B cell (primary cell): ENCODE measurements at regions not wholly inside any gene's neighbourhood (a gene's known extent, or its start where the extent isn't known, plus 50 kb on each side); places are given as distances from the start of the nearest gene placed in this dataset.
"Not testable (repeated sequence)": the region's sequence is repeated elsewhere in the genome, so short reads cannot be mapped to it uniquely, and the experiment has no call there.

ENCODE experiments used
- ATAC-seq: fragments of 200-7000 bp; cut with Tn5 transposase; one replicate; pipeline ENCODE4 v1.10.0; 2021; ENCODE audit warnings: low read depth, mild to moderate bottlenecking, moderate number of reproducible peaks, moderate library complexity
- CTCF ChIA-PET: fragments of 350-600 bp; sonication (Branson Sonifier 250); formaldehyde crosslinking; loops from one replicate; lab custom pipeline; 2021; ENCODE audit warnings: antibody characterized with exemption, inconsistent platforms; lab: Charles Lee
- POLR2A ChIA-PET: fragments of 350-600 bp; sonication (Branson Sonifier 250); formaldehyde crosslinking; loops from one replicate; lab custom pipeline; 2021; ENCODE audit warnings: antibody characterized with exemption; lab: Charles Lee
- DNase-seq: peaks from one replicate; pipeline ENCODE4 v3.0.0; 2013
- H2AFZ ChIP-seq: 2 replicates; pipeline ENCODE4 v1.6.1; 2012; ENCODE audit warnings: mild to moderate bottlenecking, low read depth, low read length; ENCODE audit not compliant: insufficient read depth, poor library complexity, severe bottlenecking
- H3K27ac ChIP-seq, 2 donors: 1 replicate in 1 of 2; 2 replicates in 1 of 2; pipeline ENCODE4 v1.5.1; 2012 to 2013; ENCODE audit warnings: low read length in 2 of 2, mild to moderate bottlenecking in 2 of 2, moderate library complexity in 1 of 2
- H3K27me3 ChIP-seq, 4 experiments: fragments of 200-600 bp in 1 of 4; sonication (generic) in 1 of 4; replicated peaks in 1 of 4; 1 replicate in 2 of 4; 2 replicates in 2 of 4; pipeline versions ENCODE4 v1.6.1 to v1.7.0; 2013 to 2016; ENCODE audit warnings: low read length in 3 of 4, mild to moderate bottlenecking in 2 of 4, mixed read lengths in 1 of 4, moderate library complexity in 1 of 4; ENCODE audit not compliant: insufficient read depth in 4 of 4, control insufficient read depth in 3 of 4; ENCODE audit errors: control extremely low read depth in 1 of 4
- H3K36me3 ChIP-seq, 2 experiments: replicated peaks in 1 of 2; 1 replicate in 1 of 2; 2 replicates in 1 of 2; pipeline versions ENCODE4 v1.6.1 to v1.7.1; 2013; ENCODE audit warnings: low read length in 1 of 2; ENCODE audit not compliant: insufficient read depth in 2 of 2, control insufficient read depth in 1 of 2; ENCODE audit errors: control extremely low read depth in 1 of 2, extremely low read depth in 1 of 2
- H3K4me1 ChIP-seq, 2 donors: fragments of 200-600 bp in 1 of 2; sonication (generic) in 1 of 2; 1 replicate in 1 of 2; 2 replicates in 1 of 2; pipeline versions ENCODE4 v1.5.1 to v1.6.1; 2013 to 2017; ENCODE audit warnings: low read length in 2 of 2; ENCODE audit not compliant: control insufficient read depth in 2 of 2, insufficient read depth in 2 of 2
- H3K4me2 ChIP-seq: replicated peaks from 2 replicates; pipeline ENCODE3; 2012; ENCODE audit warnings: mild to moderate bottlenecking, low read depth, low read length; ENCODE audit not compliant: poor library complexity, severe bottlenecking
- H3K4me3 ChIP-seq, 5 experiments: fragments of 200-600 bp in 1 of 5; sonication (generic) in 1 of 5; 1 replicate in 3 of 5; 2 replicates in 2 of 5; pipeline versions ENCODE4 v1.5.1 to v1.7.0; 2011 to 2016; ENCODE audit warnings: low read length in 4 of 5, mild to moderate bottlenecking in 4 of 5, low read depth in 2 of 5, control low read depth in 1 of 5, moderate library complexity in 1 of 5; ENCODE audit not compliant: insufficient read depth in 1 of 5; ENCODE audit errors: control extremely low read depth in 1 of 5, extremely low read depth in 1 of 5
- H3K79me2 ChIP-seq: fragments of 200-600 bp; sonication (generic); one replicate; pipeline ENCODE4 v1.6.0; 2016; ENCODE audit warnings: low read length; ENCODE audit not compliant: control insufficient read depth, insufficient read depth
- H3K9ac ChIP-seq: fragments of 200-600 bp; sonication (generic); 2 replicates; pipeline ENCODE4 v1.6.1; 2017; ENCODE audit warnings: mild to moderate bottlenecking, low read length, moderate library complexity
- H3K9me3 ChIP-seq, 3 donors: one replicate each; pipeline versions ENCODE4 v1.6.1 to v1.7.1; 2013; ENCODE audit warnings: low read length in 2 of 3; ENCODE audit not compliant: control insufficient read depth in 2 of 3, insufficient read depth in 1 of 3; ENCODE audit errors: control extremely low read depth in 1 of 3
- H4K20me1 ChIP-seq: 2 replicates; pipeline ENCODE4 v1.6.0; 2012; ENCODE audit warnings: mild to moderate bottlenecking, low read length; ENCODE audit not compliant: insufficient read depth, control insufficient read depth, poor library complexity, severe bottlenecking
- H3K27ac Mint-ChIP-seq: one replicate; pipeline ENCODE4 v1.8.0; 2021; ENCODE audit warnings: mixed read lengths
- H3K27me3 Mint-ChIP-seq: one replicate; pipeline ENCODE4 v1.8.0; 2021; ENCODE audit warnings: mixed read lengths
- H3K4me1 Mint-ChIP-seq: one replicate; pipeline ENCODE4 v1.8.0; 2021; ENCODE audit warnings: mixed read lengths
- H3K4me3 Mint-ChIP-seq: one replicate; pipeline ENCODE4 v1.8.0; 2021; ENCODE audit warnings: mixed read lengths
- H3K9me3 Mint-ChIP-seq: one replicate; pipeline ENCODE4 v1.8.0; 2022; ENCODE audit warnings: mixed read lengths; ENCODE audit not compliant: insufficient read depth
- EZH2 ChIP-seq: IDR thresholded peaks from 2 replicates; pipeline ENCODE4 v1.6.1; 2012; ENCODE audit warnings: borderline replicate concordance, low read depth, mild to moderate bottlenecking, moderate library complexity, low read length; ENCODE audit not compliant: insufficient read depth, poor library complexity, severe bottlenecking
- WGBS: methylation state at CpG from one replicate; pipeline ENCODE4 v1.1.5; 2013; ENCODE audit warnings: missing lambda C conversion rate; ENCODE audit not compliant: insufficient coverage; 5-methylcytosine and 5-hydroxymethylcytosine counted together
- intact Hi-C: fragments of 100-400 bp; cut with micrococcal nuclease; formaldehyde crosslinking; loops from one replicate; pipeline ENCODE4 v1.10.0; 2022
- TF ChIP-seq, protein P1 (sequence below): fragments of 200-600 bp; IDR thresholded peaks from one replicate; pipeline ENCODE4 v1.8.0; 2022; ENCODE audit warnings: antibody characterized with exemption, mild to moderate bottlenecking

DNA sequence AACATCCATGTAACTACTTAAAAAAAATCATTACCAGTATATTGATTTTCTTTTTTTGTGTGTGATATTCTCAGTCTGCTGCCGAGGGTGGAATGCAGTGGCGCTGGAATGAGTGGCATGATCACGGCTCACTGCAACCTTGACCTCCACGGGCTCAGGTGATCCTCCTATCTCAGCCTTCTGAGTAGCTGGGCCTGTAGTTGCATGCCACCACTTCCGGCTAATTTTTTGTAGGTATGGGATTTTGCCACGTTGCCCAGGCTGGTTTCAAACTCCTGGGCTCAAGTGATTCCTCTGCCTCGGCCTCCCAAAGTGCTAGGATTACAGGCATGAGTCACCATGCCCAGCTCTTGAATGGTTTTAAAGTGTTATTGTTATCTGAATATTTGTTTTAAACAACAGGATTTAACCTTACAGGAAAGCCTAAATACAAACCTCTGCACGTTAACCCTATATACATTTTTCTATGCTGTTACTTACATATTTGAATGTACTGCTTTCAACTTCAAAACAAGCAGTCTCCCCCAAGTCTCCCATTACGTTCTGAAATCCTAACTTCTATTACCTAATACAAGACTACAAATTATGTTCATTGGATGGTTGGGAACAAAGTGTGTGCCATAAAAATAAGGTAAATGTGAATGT, 61.7 kb downstream of the KPNA2 start:
- Mint-ChIP-seq H3K4me3 (no peak overlapping the region), H3K9me3 (no peaks in the 10 kb centered on the region), H3K27me3 (no peaks in the 10 kb centered on the region), H3K27ac (no peak overlapping the region), H3K4me1 (peaks cover 11% of the 10 kb centered on the region)
- POLR2A ChIA-PET: no interaction called here
- H3K27me3 ChIP-seq: no peaks in the 10 kb centered on the region
- ATAC-seq (no peak), DNase-seq (no peak)
- no peak overlapping the region for H3K27ac ChIP-seq
- H2AFZ ChIP-seq: no peak overlapping the region
- intact Hi-C loops: no loop called here
- H3K4me2 ChIP-seq: no peak overlapping the region
- H3K9me3 ChIP-seq: peaks cover 0 to 2% (median 0%) of the 10 kb centered on the region in 3 donors
- H3K4me1 ChIP-seq: peaks cover 4 to 7% of the 10 kb centered on the region in 2 donors
- WGBS: 100% methylated on average over 2 of the region's 9 CpGs
- TF ChIP-seq, protein P1, sequence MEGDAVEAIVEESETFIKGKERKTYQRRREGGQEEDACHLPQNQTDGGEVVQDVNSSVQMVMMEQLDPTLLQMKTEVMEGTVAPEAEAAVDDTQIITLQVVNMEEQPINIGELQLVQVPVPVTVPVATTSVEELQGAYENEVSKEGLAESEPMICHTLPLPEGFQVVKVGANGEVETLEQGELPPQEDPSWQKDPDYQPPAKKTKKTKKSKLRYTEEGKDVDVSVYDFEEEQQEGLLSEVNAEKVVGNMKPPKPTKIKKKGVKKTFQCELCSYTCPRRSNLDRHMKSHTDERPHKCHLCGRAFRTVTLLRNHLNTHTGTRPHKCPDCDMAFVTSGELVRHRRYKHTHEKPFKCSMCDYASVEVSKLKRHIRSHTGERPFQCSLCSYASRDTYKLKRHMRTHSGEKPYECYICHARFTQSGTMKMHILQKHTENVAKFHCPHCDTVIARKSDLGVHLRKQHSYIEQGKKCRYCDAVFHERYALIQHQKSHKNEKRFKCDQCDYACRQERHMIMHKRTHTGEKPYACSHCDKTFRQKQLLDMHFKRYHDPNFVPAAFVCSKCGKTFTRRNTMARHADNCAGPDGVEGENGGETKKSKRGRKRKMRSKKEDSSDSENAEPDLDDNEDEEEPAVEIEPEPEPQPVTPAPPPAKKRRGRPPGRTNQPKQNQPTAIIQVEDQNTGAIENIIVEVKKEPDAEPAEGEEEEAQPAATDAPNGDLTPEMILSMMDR: no peak
- TF ChIP-seq EZH2: no peak
- H3K9ac ChIP-seq: no peak overlapping the region
- no peaks in the 10 kb centered on the region for H3K36me3 ChIP-seq
- CTCF ChIA-PET: no interaction called here
- no peak overlapping the region for H3K4me3 ChIP-seq
- peaks cover 15% of the 10 kb centered on the region for H3K79me2 ChIP-seq
- no peaks in the 10 kb centered on the region for H4K20me1 ChIP-seq

DNA sequence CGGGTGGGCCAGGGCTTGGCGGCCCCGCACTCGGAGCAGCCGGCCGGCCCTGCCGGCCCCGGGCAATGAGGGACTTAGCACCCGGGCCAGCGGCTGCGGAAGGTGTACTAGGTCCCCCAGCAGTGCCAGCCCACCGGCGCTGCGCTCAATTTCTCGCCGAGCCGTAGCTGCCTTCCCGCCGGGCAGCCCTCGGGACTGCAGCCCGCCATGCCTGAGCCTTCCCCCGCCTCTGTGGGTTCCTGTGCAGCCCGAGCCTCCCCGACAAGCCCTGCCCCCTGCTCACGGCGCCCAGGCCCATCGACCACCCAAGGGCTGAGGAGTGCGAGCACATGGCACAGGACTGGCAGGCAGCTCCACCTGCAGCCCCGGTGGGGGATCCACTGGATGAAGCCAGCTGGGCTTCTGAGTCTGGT, 63.8 kb downstream of the KPNA2 start:
- intact Hi-C loops, H3K9me3 ChIP-seq, H3K9me3 Mint-ChIP-seq, H3K27ac Mint-ChIP-seq, DNase-seq, H3K4me3 Mint-ChIP-seq, H3K27ac ChIP-seq, H3K4me2 ChIP-seq, H3K36me3 ChIP-seq, H3K4me3 ChIP-seq, H4K20me1 ChIP-seq, H2AFZ ChIP-seq, H3K9ac ChIP-seq, H3K27me3 Mint-ChIP-seq, ATAC-seq, H3K27me3 ChIP-seq: not testable (repeated sequence)
- ChIA-PET CTCF (interaction anchor here (0.7 kb wide), 1 partner anchor 13 kb away, joined by 3 read pairs; no protein-coding TSS in a partner anchor), POLR2A (interaction anchor here (0.6 kb wide), 1 partner anchor 13 kb away, joined by 3 read pairs; no protein-coding TSS in a partner anchor)
- WGBS: 96% methylated on average over 25 of the region's 29 CpGs
- peaks cover 14 to 17% of the 10 kb centered on the region in 2 donors for H3K4me1 ChIP-seq
- peaks cover 26% of the 10 kb centered on the region for H3K4me1 Mint-ChIP-seq
- peaks cover 19% of the 10 kb centered on the region for H3K79me2 ChIP-seq
